K562 (cell line): ENCODE measurements at regions not wholly inside any gene's neighbourhood (a gene's known extent, or its start where the extent isn't known, plus 50 kb on each side); places are given as distances from the start of the nearest gene placed in this dataset.

Experiments
- ATAC-seq: fragments of 200-7000 bp; cut with Tn5 transposase; 3 replicates; pipeline ENCODE4 v1.9.1; 2020; ENCODE audit warnings: moderate library complexity
- BruUV-seq: library from RNA; stranded (reverse); fragments of 400-500 nt; replicated peaks from 2 replicates; lab custom pipeline; 2021; lab: Mats Ljungman, UMichigan
- CTCF ChIA-PET: fragments of 300-600 bp; formaldehyde crosslinking; extraction: SDS; loops from one replicate; lab custom pipeline; 2021; ENCODE audit warnings: low intra/inter-chr PET ratio; lab: Yijun Ruan, JAX
- POLR2A ChIA-PET: fragments of 300-600, 350-650 bp; sonication (Branson Sonifier 250); formaldehyde crosslinking; extraction: SDS; loops from one replicate; lab custom pipeline; 2021; ENCODE audit warnings: antibody characterized with exemption, inconsistent platforms; lab: Yijun Ruan, JAX
- DNase-seq, 4 experiments: peaks; one replicate each; pipeline versions ENCODE4 v3.0.0 to v3.0.0-alpha.2; 2011 to 2018; ENCODE audit warnings: low spot score in 3 of 4, mixed read lengths in 3 of 4; ENCODE audit errors: extremely low read depth in 1 of 4
- FAIRE-seq: peaks from 2 replicates; lab custom pipeline; 2011; peaks lifted over from hg19 to GRCh38; lab: Jason Lieb, UNC
- H2AFZ ChIP-seq: 2 replicates; pipeline ENCODE4 v1.6.0; 2011; ENCODE audit warnings: low read depth, low read length, control low read depth, inconsistent platforms
- H3K27ac ChIP-seq: fragments of 200-600 bp; 3 replicates; pipeline ENCODE4 v1.8.0; 2011; ENCODE audit warnings: low read depth, mild to moderate bottlenecking, control low read depth, inconsistent platforms, low read length, moderate library complexity, mixed read lengths; ENCODE audit errors: extremely low read depth
- H3K27me3 ChIP-seq, 2 experiments: fragments of 300-600 bp in 1 of 2; 2 replicates in 1 of 2; 3 replicates in 1 of 2; pipeline versions ENCODE4 v1.6.0 to v1.8.0; 2011; ENCODE audit warnings: inconsistent platforms in 2 of 2, low read length in 2 of 2, mild to moderate bottlenecking in 1 of 2, mixed read lengths in 1 of 2, moderate library complexity in 1 of 2; ENCODE audit not compliant: control insufficient read depth in 2 of 2, insufficient read depth in 2 of 2
- H3K36me3 ChIP-seq: fragments of 300-600 bp; 3 replicates; pipeline ENCODE4 v1.8.0; 2011; ENCODE audit warnings: mild to moderate bottlenecking, low read length, inconsistent platforms; ENCODE audit not compliant: control insufficient read depth, insufficient read depth
- H3K4me1 ChIP-seq, 2 experiments: fragments of 200-600 bp in 1 of 2; replicated peaks in 1 of 2; 2 replicates in 1 of 2; 3 replicates in 1 of 2; pipeline versions ENCODE4 v1.5.1 to v1.8.0; 2011; ENCODE audit warnings: inconsistent platforms in 2 of 2, low read length in 2 of 2, mild to moderate bottlenecking in 1 of 2, mixed read lengths in 1 of 2, moderate library complexity in 1 of 2; ENCODE audit not compliant: control insufficient read depth in 2 of 2, insufficient read depth in 2 of 2
- H3K4me2 ChIP-seq: 2 replicates; pipeline ENCODE4 v1.6.1; 2011; ENCODE audit warnings: low read length, control low read depth, inconsistent platforms, mixed read lengths; ENCODE audit not compliant: insufficient read depth
- H3K4me3 ChIP-seq: fragments of 200-600 bp; sonication (generic), shearing (Covaris generic); 2 replicates; pipeline ENCODE4 v1.5.1; 2016; ENCODE audit warnings: control low read depth, inconsistent platforms
- H3K79me2 ChIP-seq: fragments of 200-600 bp; 3 replicates; pipeline ENCODE4 v1.8.0; 2011; ENCODE audit warnings: low read length, inconsistent platforms; ENCODE audit not compliant: control insufficient read depth, insufficient read depth
- H3K9ac ChIP-seq, 2 experiments: 2 replicates each; pipeline versions ENCODE4 v1.6.0 to v1.6.1; 2011; ENCODE audit warnings: low read depth in 2 of 2, low read length in 2 of 2, control low read depth in 1 of 2, inconsistent platforms in 1 of 2, mild to moderate bottlenecking in 1 of 2, mixed read lengths in 1 of 2; ENCODE audit not compliant: insufficient read depth in 1 of 2
- H3K9me1 ChIP-seq: one replicate; pipeline ENCODE4 v1.6.0; 2011; ENCODE audit warnings: inconsistent platforms, mild to moderate bottlenecking, low read length, moderate library complexity; ENCODE audit not compliant: control insufficient read depth, insufficient read depth
- H3K9me3 ChIP-seq: replicated peaks from 2 replicates; pipeline ENCODE4 v1.5.1; 2011; ENCODE audit warnings: low read depth, low read length, inconsistent platforms; ENCODE audit not compliant: control insufficient read depth, insufficient read depth
- H4K20me1 ChIP-seq: replicated peaks from 2 replicates; pipeline ENCODE4 v1.6.1; 2011; ENCODE audit warnings: low read length, inconsistent platforms, mixed read lengths; ENCODE audit not compliant: control insufficient read depth, insufficient read depth
- ARID3A ChIP-seq: IDR thresholded peaks from 2 replicates; pipeline ENCODE4 v1.6.1; 2012; ENCODE audit warnings: low read depth, low read length, improper control_type of control experiment, borderline replicate concordance
- BACH1 ChIP-seq: fragments of 200-800 bp; sonication (Bioruptor generic); IDR thresholded peaks from 2 replicates; pipeline ENCODE4 v1.6.1; 2016; ENCODE audit warnings: missing genetic modification characterization, missing compliant biosample characterization
- BMI1 ChIP-seq: fragments of 150-350 bp; IDR thresholded peaks from 2 replicates; pipeline ENCODE4 v1.6.1; 2014; ENCODE audit warnings: low read length
- BRCA1 ChIP-seq, 2 experiments: fragments of 450-650 bp in 1 of 2; sonication (generic) in 1 of 2; formaldehyde crosslinking in 1 of 2; IDR thresholded peaks; 2 replicates each; pipeline versions ENCODE4 v1.5.0 to v1.6.1; 2017 to 2020; ENCODE audit warnings: mild to moderate bottlenecking in 1 of 2, missing genetic modification reagents in 1 of 2
- CBFA2T2 ChIP-seq: fragments of 450-650 bp; conservative IDR thresholded peaks from 2 replicates; pipeline ENCODE4 v1.6.1; 2017; ENCODE audit warnings: mild to moderate bottlenecking
- CBX2 ChIP-seq: fragments of 200-600 bp; sonication (generic); IDR thresholded peaks from one replicate; pipeline ENCODE4 v1.6.1; 2012; ENCODE audit warnings: mild to moderate bottlenecking, low read length, inconsistent platforms; ENCODE audit not compliant: insufficient read depth, poor library complexity, severe bottlenecking
- CGGBP1 ChIP-seq: fragments of 250-450 bp; sonication (Bioruptor Pico); IDR thresholded peaks from 2 replicates; pipeline ENCODE4 v1.9.0; 2021; ENCODE audit warnings: mild to moderate bottlenecking
- EHMT2 ChIP-seq: fragments of 450-650 bp; IDR thresholded peaks from 2 replicates; pipeline ENCODE4 v1.6.1; 2018; ENCODE audit warnings: antibody characterized with exemption
- GABPB2 ChIP-seq: fragments of 250-450 bp; sonication (Bioruptor Pico); conservative IDR thresholded peaks from 2 replicates; pipeline ENCODE4 v1.5.1; 2021; ENCODE audit warnings: mild to moderate bottlenecking
- MITF ChIP-seq: IDR thresholded peaks from 2 replicates; pipeline ENCODE4 v1.6.1; 2014; ENCODE audit warnings: antibody characterized with exemption
- OTX1 ChIP-seq: fragments of 450-650 bp; formaldehyde crosslinking; IDR thresholded peaks from 2 replicates; pipeline ENCODE4 v1.4.0; 2022; ENCODE audit warnings: mild to moderate bottlenecking
- PHB ChIP-seq: fragments of 250-450 bp; sonication (Bioruptor Pico); IDR thresholded peaks from 2 replicates; pipeline ENCODE4 v1.5.0; 2021
- PHB2 ChIP-seq: fragments of 450-650 bp; IDR thresholded peaks from 2 replicates; pipeline ENCODE4 v1.6.1; 2017; ENCODE audit warnings: low read depth
- TFE3 ChIP-seq: fragments of 450-650 bp; formaldehyde crosslinking; IDR thresholded peaks from 2 replicates; pipeline ENCODE4 v1.4.0; 2020; ENCODE audit warnings: mild to moderate bottlenecking, mixed read lengths
- XRCC3 ChIP-seq: fragments of 450-650 bp; IDR thresholded peaks from 2 replicates; pipeline ENCODE4 v1.6.1; 2017; ENCODE audit warnings: mild to moderate bottlenecking, moderate library complexity
- ZFP91 ChIP-seq: sonication (generic); formaldehyde crosslinking; IDR thresholded peaks from 2 replicates; pipeline ENCODE4 v1.8.0; 2022; ENCODE audit warnings: mild to moderate bottlenecking, missing genetic modification reagents
- ZNF408 ChIP-seq: fragments of 250-450 bp; sonication (Bioruptor Pico); IDR thresholded peaks from 2 replicates; pipeline ENCODE4 v1.4.0; 2020; ENCODE audit warnings: low read depth, mild to moderate bottlenecking, moderate library complexity
- WGBS: fragments of 100-300 bp; shearing (Covaris generic); methylation state at CpG from one replicate; pipeline ENCODE4 v1.1.6; 2016; ENCODE audit warnings: low coverage, mixed read lengths; ENCODE audit not compliant: insufficient coverage; ENCODE audit errors: missing lambda C conversion rate; 5-methylcytosine and 5-hydroxymethylcytosine counted together
- in situ Hi-C: fragments of 300-500 bp; cut with MboI; formaldehyde crosslinking; loops from 4 replicates; pipeline ENCODE4 v1.15.0; 2018; ENCODE audit warnings: inconsistent platforms, mixed read lengths
- intact Hi-C: fragments of 100-400 bp; cut with micrococcal nuclease; formaldehyde crosslinking; loops from 2 replicates; pipeline ENCODE4 v1.14.2; 2022

GRCh38 chr4:138665851-138666250 is 349.7 kb upstream of the NOCT start:
- DNase-seq (no peak), FAIRE-seq (no peak), ATAC-seq (no peak)
- POLR2A ChIA-PET, result no interaction called here
- Histone ChIP-seq H3K27ac (no peak overlapping the region), H3K4me3 (no peak overlapping the region), H3K4me2 (no peak overlapping the region), H3K9me1 (no peaks in the 10 kb centered on the region), H4K20me1 (no peaks in the 10 kb centered on the region), H3K9me3 (no peaks in the 10 kb centered on the region), H3K36me3 (no peaks in the 10 kb centered on the region), H3K27me3 (no peaks in the 10 kb centered on the region), H3K4me1 (peaks cover 9 to 20% of the 10 kb centered on the region in 2 experiments; a peak in 3 of 5 replicates), H2AFZ (peak overlapping the region; percentile 35; the same call in 1 of the 2 replicates), H3K79me2 (no peaks in the 10 kb centered on the region), H3K9ac (no peak overlapping the region)
- CTCF ChIA-PET, result interaction anchor here (0.6 kb wide), 1 partner anchor 646 kb away, joined by 3 read pairs; no protein-coding TSS in a partner anchor
- in situ Hi-C loops (no loop called here), intact Hi-C loops (no loop called here)
- no TSS peak for BruUV-seq
- WGBS, result 65% methylated on average over 4 of the region's 4 CpGs
- TF ChIP-seq ZNF408 (CRISPR knock-in tag) (no peak), XRCC3 (no peak), GABPB2 (CRISPR knock-in tag) (no peak), CBFA2T2 (no peak), OTX1 (CRISPR knock-in tag) (no peak), TFE3 (CRISPR knock-in tag) (no peak), CBX2 (no peak), EHMT2 (no peak), CGGBP1 (CRISPR knock-in tag) (no peak), BACH1 (tag) (no peak), PHB2 (no peak), MITF (no peak), BRCA1 (IDR thresholded peaks at IDR 0.05) (no peak), BRCA1 (CRISPR knock-in tag; IDR thresholded peaks at IDR 0.05) (no peak), ARID3A (no peak), PHB (CRISPR knock-in tag) (no peak), ZFP91 (CRISPR knock-in tag) (no peak), BMI1 (no peak)
